ENCODE measurements at regions not wholly inside any gene's neighbourhood (a gene's known extent, or its start where the extent isn't known, plus 50 kb on each side); places are given as distances from the start of the nearest gene placed in this dataset.

DNA sequence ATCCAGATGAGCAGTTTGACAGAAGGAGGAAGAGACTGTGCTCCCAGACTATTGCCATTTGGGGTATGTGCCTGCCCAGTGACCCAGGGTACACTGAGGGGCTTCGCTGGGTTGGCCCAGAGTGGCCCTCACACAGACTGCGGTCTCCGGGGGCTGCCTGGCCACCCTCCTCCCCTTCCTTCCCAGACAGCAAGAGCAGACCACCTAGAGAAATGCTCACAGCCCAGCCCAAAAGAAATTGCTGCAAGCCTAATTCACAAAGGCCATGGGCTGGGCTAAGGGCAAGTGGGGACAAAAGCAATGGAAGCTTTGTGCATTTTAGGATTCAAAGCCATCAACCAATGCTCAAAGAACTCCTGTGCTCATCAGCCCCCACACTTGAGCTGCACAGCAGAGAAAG lies 277.6 kb downstream of the CDC5L start:
- H3K9me3 ChIP-seq (ENCODE audit: insufficient read depth, low read depth, low read length): no peaks in the 10 kb centered on the region
- no peaks in the 10 kb centered on the region for H3K9me2 ChIP-seq (replicated peaks; ENCODE audit: low read depth, low read length)
- no peak overlapping the region for H3K4me3 ChIP-seq (ENCODE audit: low read length, poor library complexity, severe bottlenecking)
- H3K4me2 ChIP-seq (ENCODE audit: low read depth, low read length, poor library complexity, severe bottlenecking): no peak overlapping the region
- H3K36me3 ChIP-seq (ENCODE audit: insufficient read depth, low read length): no peaks in the 10 kb centered on the region
- H3K9ac ChIP-seq (ENCODE audit: low read depth, low read length, poor library complexity, severe bottlenecking): no peak overlapping the region
- H3K79me2 ChIP-seq (ENCODE audit: insufficient read depth, low read length): no peaks in the 10 kb centered on the region
- H4K20me1 ChIP-seq (ENCODE audit: insufficient read depth, low read length, poor library complexity, severe bottlenecking): no peaks in the 10 kb centered on the region
- H3K4me1 ChIP-seq (ENCODE audit: insufficient read depth, low read length, poor library complexity, severe bottlenecking): no peaks in the 10 kb centered on the region
- TF ChIP-seq EZH2phosphoT487 (IDR thresholded peaks at IDR 0.05; ENCODE audit: borderline replicate concordance) (no peak), CTCF (conservative IDR thresholded peaks at IDR 0.05; ENCODE audit: low read length) (no peak)
- H3F3A ChIP-seq (ENCODE audit: low read depth): no peaks in the 10 kb centered on the region
- no peaks in the 10 kb centered on the region for H3K27me3 ChIP-seq (ENCODE audit: insufficient read depth, low read length, poor library complexity, severe bottlenecking)
- H2AFZ ChIP-seq (ENCODE audit: low read length): no peak overlapping the region

DNA sequence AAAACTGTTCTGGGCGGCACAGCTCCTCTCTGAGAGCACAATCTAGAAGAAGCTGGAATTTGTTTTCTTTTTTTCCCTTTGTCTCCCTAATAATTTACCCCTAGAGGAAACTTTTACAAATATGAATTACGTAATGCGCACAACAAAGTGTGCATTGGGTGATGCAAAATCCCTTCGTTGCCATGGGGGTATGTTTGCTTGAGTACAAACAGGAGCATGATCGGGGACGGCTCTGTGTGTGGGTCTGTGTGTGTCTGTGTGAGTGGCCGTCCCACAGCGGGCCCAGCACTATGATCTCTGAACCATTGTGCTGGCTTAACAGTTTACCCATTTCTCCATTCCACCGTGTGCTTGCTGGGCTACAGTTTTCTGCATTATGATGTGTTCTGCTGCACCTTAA lies 278.2 kb downstream of the CDC5L start:
- no peaks in the 10 kb centered on the region for H4K20me1 ChIP-seq (ENCODE audit: insufficient read depth, low read length, poor library complexity, severe bottlenecking)
- no peaks in the 10 kb centered on the region for H3K9me2 ChIP-seq (replicated peaks; ENCODE audit: low read depth, low read length)
- no peak overlapping the region for H3K4me2 ChIP-seq (ENCODE audit: low read depth, low read length, poor library complexity, severe bottlenecking)
- no peak overlapping the region for H2AFZ ChIP-seq (ENCODE audit: low read length)
- H3K4me1 ChIP-seq (ENCODE audit: insufficient read depth, low read length, poor library complexity, severe bottlenecking): no peaks in the 10 kb centered on the region
- H3K36me3 ChIP-seq (ENCODE audit: insufficient read depth, low read length): no peaks in the 10 kb centered on the region
- no peaks in the 10 kb centered on the region for H3F3A ChIP-seq (ENCODE audit: low read depth)
- H3K79me2 ChIP-seq (ENCODE audit: insufficient read depth, low read length): no peaks in the 10 kb centered on the region
- no peaks in the 10 kb centered on the region for H3K9me3 ChIP-seq (ENCODE audit: insufficient read depth, low read depth, low read length)
- TF ChIP-seq EZH2phosphoT487 (IDR thresholded peaks at IDR 0.05; ENCODE audit: borderline replicate concordance) (no peak), CTCF (conservative IDR thresholded peaks at IDR 0.05; ENCODE audit: low read length) (no peak)
- H3K4me3 ChIP-seq (ENCODE audit: low read length, poor library complexity, severe bottlenecking): no peak overlapping the region
- H3K9ac ChIP-seq (ENCODE audit: low read depth, low read length, poor library complexity, severe bottlenecking): no peak overlapping the region
- H3K27me3 ChIP-seq (ENCODE audit: insufficient read depth, low read length, poor library complexity, severe bottlenecking): no peaks in the 10 kb centered on the region

DNA sequence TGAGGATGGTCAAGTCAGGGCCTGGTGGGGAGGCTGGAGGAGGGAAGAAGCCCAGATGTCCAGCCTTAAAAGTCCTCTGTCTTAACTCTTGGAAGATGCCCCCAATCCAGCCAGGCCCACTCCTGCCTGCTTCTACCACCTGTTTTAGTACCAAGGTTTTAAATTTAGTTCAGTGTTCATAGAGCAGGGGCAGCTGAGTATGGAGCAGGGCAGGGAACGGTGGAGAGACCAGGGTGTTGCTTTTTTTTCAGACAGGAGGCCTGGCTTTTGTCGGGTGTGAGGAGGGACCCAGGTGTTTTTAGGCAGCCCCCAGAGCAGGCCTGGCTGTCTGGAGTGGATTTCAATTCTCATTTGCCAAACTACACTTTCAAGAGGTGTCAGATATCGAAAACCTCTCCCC lies 278.8 kb downstream of the CDC5L start:
- no peak overlapping the region for H2AFZ ChIP-seq (ENCODE audit: low read length)
- H3K4me2 ChIP-seq (ENCODE audit: low read depth, low read length, poor library complexity, severe bottlenecking): no peak overlapping the region
- H3K4me1 ChIP-seq (ENCODE audit: insufficient read depth, low read length, poor library complexity, severe bottlenecking): no peaks in the 10 kb centered on the region
- H3F3A ChIP-seq (ENCODE audit: low read depth): no peaks in the 10 kb centered on the region
- H3K79me2 ChIP-seq (ENCODE audit: insufficient read depth, low read length): no peaks in the 10 kb centered on the region
- H3K9me3 ChIP-seq (ENCODE audit: insufficient read depth, low read depth, low read length): no peaks in the 10 kb centered on the region
- H3K27me3 ChIP-seq (ENCODE audit: insufficient read depth, low read length, poor library complexity, severe bottlenecking): no peaks in the 10 kb centered on the region
- H3K4me3 ChIP-seq (ENCODE audit: low read length, poor library complexity, severe bottlenecking): no peak overlapping the region
- H3K36me3 ChIP-seq (ENCODE audit: insufficient read depth, low read length): no peaks in the 10 kb centered on the region
- no peaks in the 10 kb centered on the region for H4K20me1 ChIP-seq (ENCODE audit: insufficient read depth, low read length, poor library complexity, severe bottlenecking)
- TF ChIP-seq EZH2phosphoT487 (IDR thresholded peaks at IDR 0.05; ENCODE audit: borderline replicate concordance): no peak
- no peak for TF ChIP-seq CTCF (conservative IDR thresholded peaks at IDR 0.05; ENCODE audit: low read length)
- H3K9ac ChIP-seq (ENCODE audit: low read depth, low read length, poor library complexity, severe bottlenecking): no peak overlapping the region
- H3K9me2 ChIP-seq (replicated peaks; ENCODE audit: low read depth, low read length): no peaks in the 10 kb centered on the region

All from Loucy (cell line).